Keratinocyte (primary cell): ENCODE measurements at regions not wholly inside any gene's neighbourhood (a gene's known extent, or its start where the extent isn't known, plus 50 kb on each side); places are given as distances from the start of the nearest gene placed in this dataset.

ENCODE experiments used
- EZH2 ChIP-seq: IDR thresholded peaks from one replicate; pipeline ENCODE4 v1.6.1; 2012; ENCODE audit warnings: inconsistent platforms, mild to moderate bottlenecking, low read length, moderate library complexity
- TF ChIP-seq, protein P1 (sequence below), 3 experiments: IDR thresholded peaks in 1 of 3; conservative IDR thresholded peaks in 1 of 3; optimal IDR thresholded peaks in 1 of 3; 2 replicates in 2 of 3; 3 replicates in 1 of 3; pipeline versions ENCODE3 to v1.5.1; 2011; ENCODE audit warnings: low read length in 3 of 3, mild to moderate bottlenecking in 3 of 3, moderate library complexity in 2 of 3, control low read depth in 1 of 3, inconsistent platforms in 1 of 3; ENCODE audit not compliant: insufficient read depth in 2 of 3; ENCODE audit errors: extremely low read depth in 1 of 3

DNA sequence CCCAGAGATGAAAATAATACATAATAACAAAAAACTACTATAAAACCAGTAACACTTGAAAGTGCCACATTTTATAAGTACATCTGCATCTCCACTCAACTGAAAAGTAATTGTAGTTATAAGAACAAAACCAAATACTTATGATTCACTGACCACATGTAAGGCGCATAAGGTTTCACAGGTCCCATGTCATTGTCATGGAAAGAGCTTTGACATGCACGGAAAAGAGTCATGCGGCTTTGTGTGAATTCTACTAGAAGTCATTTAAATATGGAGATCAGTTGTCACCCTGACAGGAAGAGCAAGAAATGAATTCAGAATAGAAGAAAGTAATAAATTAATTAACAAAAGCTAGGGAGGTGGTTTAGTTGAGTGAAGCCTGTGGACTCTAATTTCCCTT, 459.1 kb downstream of the CDH2 start:
- TF ChIP-seq, protein P1, sequence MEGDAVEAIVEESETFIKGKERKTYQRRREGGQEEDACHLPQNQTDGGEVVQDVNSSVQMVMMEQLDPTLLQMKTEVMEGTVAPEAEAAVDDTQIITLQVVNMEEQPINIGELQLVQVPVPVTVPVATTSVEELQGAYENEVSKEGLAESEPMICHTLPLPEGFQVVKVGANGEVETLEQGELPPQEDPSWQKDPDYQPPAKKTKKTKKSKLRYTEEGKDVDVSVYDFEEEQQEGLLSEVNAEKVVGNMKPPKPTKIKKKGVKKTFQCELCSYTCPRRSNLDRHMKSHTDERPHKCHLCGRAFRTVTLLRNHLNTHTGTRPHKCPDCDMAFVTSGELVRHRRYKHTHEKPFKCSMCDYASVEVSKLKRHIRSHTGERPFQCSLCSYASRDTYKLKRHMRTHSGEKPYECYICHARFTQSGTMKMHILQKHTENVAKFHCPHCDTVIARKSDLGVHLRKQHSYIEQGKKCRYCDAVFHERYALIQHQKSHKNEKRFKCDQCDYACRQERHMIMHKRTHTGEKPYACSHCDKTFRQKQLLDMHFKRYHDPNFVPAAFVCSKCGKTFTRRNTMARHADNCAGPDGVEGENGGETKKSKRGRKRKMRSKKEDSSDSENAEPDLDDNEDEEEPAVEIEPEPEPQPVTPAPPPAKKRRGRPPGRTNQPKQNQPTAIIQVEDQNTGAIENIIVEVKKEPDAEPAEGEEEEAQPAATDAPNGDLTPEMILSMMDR (optimal IDR thresholded peaks at IDR 0.05 in 1 of 3, IDR thresholded peaks at IDR 0.05 in 1 of 3, conservative IDR thresholded peaks at IDR 0.05 in 1 of 3; ENCODE audit: extremely low read depth in 1 of 3, insufficient read depth in 2 of 3, low read length in 3 of 3) = no peak
- no peak for TF ChIP-seq EZH2
